H1 (cell line): ENCODE measurements at regions not wholly inside any gene's neighbourhood (a gene's known extent, or its start where the extent isn't known, plus 50 kb on each side); places are given as distances from the start of the nearest gene placed in this dataset.

Experiments used
- CHD7 ChIP-seq: fragments of 300-600 bp; sonication (generic); IDR thresholded peaks from 2 replicates; pipeline ENCODE4 v1.7.1; 2012; ENCODE audit warnings: low read length, moderate library complexity, mild to moderate bottlenecking, inconsistent platforms; ENCODE audit not compliant: insufficient replicate concordance
- KDM1A ChIP-seq: fragments of 200-600, 300-600 bp; sonication (generic); IDR thresholded peaks from 2 replicates; pipeline ENCODE4 v1.7.1; 2016; ENCODE audit warnings: mild to moderate bottlenecking, low read length, borderline replicate concordance
- SIRT6 ChIP-seq: IDR thresholded peaks from one replicate; pipeline ENCODE4 v1.7.1; 2012; ENCODE audit warnings: low read length, inconsistent platforms

GRCh38 chr5:93196986-93197385, 384.0 kb downstream of the NR2F1-AS1 start (continued):
- TF ChIP-seq CHD7 (no peak), KDM1A (no peak), SIRT6 (no peak)
